Hepatocyte (in vitro differentiated cells): ENCODE measurements at regions not wholly inside any gene's neighbourhood (a gene's known extent, or its start where the extent isn't known, plus 50 kb on each side); places are given as distances from the start of the nearest gene placed in this dataset.

Source experiments
- EZH2 ChIP-seq: fragments of 200-600 bp; sonication (generic); IDR thresholded peaks from 2 replicates; pipeline ENCODE4 v1.6.1; 2016; ENCODE audit warnings: antibody characterized with exemption, mild to moderate bottlenecking, borderline replicate concordance
- EZH2phosphoT487 ChIP-seq: fragments of 200-600 bp; sonication (generic); IDR thresholded peaks from one replicate; pipeline ENCODE4 v1.6.1; 2018; ENCODE audit warnings: antibody characterized with exemption, mild to moderate bottlenecking, low read depth, moderate library complexity; ENCODE audit not compliant: unreplicated experiment, severe bottlenecking
- TF ChIP-seq, protein P1 (sequence below): fragments of 200-600 bp; sonication (generic); IDR thresholded peaks from 2 replicates; pipeline ENCODE4 v1.5.1; 2016; ENCODE audit warnings: antibody characterized with exemption, mild to moderate bottlenecking; ENCODE audit not compliant: poor library complexity

- TF ChIP-seq, protein P1, sequence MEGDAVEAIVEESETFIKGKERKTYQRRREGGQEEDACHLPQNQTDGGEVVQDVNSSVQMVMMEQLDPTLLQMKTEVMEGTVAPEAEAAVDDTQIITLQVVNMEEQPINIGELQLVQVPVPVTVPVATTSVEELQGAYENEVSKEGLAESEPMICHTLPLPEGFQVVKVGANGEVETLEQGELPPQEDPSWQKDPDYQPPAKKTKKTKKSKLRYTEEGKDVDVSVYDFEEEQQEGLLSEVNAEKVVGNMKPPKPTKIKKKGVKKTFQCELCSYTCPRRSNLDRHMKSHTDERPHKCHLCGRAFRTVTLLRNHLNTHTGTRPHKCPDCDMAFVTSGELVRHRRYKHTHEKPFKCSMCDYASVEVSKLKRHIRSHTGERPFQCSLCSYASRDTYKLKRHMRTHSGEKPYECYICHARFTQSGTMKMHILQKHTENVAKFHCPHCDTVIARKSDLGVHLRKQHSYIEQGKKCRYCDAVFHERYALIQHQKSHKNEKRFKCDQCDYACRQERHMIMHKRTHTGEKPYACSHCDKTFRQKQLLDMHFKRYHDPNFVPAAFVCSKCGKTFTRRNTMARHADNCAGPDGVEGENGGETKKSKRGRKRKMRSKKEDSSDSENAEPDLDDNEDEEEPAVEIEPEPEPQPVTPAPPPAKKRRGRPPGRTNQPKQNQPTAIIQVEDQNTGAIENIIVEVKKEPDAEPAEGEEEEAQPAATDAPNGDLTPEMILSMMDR = no peak
- no peak for TF ChIP-seq EZH2
- TF ChIP-seq EZH2phosphoT487 = no peak
Measured at GRCh38 chr20:24796236-24796635, 152.8 kb upstream of the CST7 start.
